Nephron progenitor cell (in vitro differentiated cells): ENCODE measurements at regions not wholly inside any gene's neighbourhood (a gene's known extent, or its start where the extent isn't known, plus 50 kb on each side); places are given as distances from the start of the nearest gene placed in this dataset.
A peak's percentile ranks its signal among the peaks of the same experiment; 100 is the strongest.

Experiments used
- DNase-seq: peaks from one replicate; pipeline ENCODE4 v3.0.0; 2021
- H3K27ac Mint-ChIP-seq: 2 replicates; pipeline ENCODE4 v1.8.0; 2021; ENCODE audit warnings: mild to moderate bottlenecking, moderate library complexity, mixed read lengths
- H3K27me3 Mint-ChIP-seq: 2 replicates; pipeline ENCODE4 v1.8.0; 2021; ENCODE audit warnings: mild to moderate bottlenecking, low read depth, mixed read lengths; ENCODE audit not compliant: poor library complexity
- H3K36me3 Mint-ChIP-seq: 2 replicates; pipeline ENCODE4 v1.8.0; 2021; ENCODE audit warnings: low read depth, mixed read lengths
- H3K4me1 Mint-ChIP-seq: 2 replicates; pipeline ENCODE4 v1.8.0; 2021; ENCODE audit warnings: mixed read lengths
- H3K4me3 Mint-ChIP-seq: 2 replicates; pipeline ENCODE4 v1.8.0; 2021; ENCODE audit warnings: mild to moderate bottlenecking, moderate library complexity, mixed read lengths
- H3K9me3 Mint-ChIP-seq: 2 replicates; pipeline ENCODE4 v1.8.0; 2021; ENCODE audit warnings: mild to moderate bottlenecking, moderate library complexity, mixed read lengths
- CTCF ChIP-seq: fragments of 200-600 bp; sonication (generic); IDR thresholded peaks from 2 replicates; pipeline ENCODE4 v1.5.0; 2021; ENCODE audit warnings: antibody characterized with exemption

DNA sequence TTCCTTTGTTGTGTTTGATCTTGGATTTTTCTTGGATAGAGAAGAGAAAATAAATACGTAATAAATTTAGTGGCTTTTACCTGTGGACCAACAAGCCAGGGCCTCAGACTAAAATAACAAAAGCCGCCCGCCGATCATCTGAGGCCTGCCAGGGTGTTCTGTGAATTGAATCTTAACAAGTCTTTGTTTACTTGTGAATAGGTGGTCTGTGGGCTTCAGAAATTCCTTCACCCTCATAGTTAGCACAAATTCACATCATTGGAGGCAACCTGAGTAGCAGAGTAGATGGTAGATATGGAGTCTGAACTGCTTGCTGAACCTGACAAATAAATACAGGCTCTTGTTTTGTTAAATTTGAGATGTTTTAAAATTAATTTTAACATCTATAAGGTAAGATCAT, 176.3 kb upstream of the MTNR1B start:
- Mint-ChIP-seq H3K4me1 (peaks cover 54% of the 10 kb centered on the region), H3K9me3 (peaks cover 16% of the 10 kb centered on the region), H3K27me3 (peaks cover 8% of the 10 kb centered on the region), H3K27ac (peak overlapping the region; percentile 41), H3K4me3 (peak overlapping the region; percentile 18), H3K36me3 (peaks cover 94% of the 10 kb centered on the region)
- DNase-seq = no peak
- no peak for TF ChIP-seq CTCF

DNA sequence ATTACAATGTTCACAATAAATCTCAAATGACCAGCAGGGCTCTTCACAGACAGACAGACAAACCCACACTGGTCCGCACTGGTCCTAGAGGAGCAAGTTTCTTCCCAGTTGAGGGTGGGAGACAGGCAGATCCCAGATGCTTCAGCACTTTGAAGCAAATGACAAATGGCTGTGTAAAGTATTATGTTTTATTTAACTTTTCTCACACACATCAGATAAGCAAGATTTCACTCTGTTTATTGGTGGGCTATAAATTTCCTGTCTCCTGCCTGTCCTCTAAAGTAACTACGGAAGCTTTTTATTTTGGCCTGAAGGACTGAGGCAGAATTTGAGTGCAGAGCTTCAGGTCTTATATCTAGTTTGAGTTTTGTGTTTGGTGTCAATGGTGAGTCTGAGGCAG, 174.7 kb upstream of the MTNR1B start:
- peaks cover 95% of the 10 kb centered on the region for H3K36me3 Mint-ChIP-seq
- peak overlapping the region; percentile 1 for H3K4me3 Mint-ChIP-seq
- H3K27ac Mint-ChIP-seq = peak overlapping the region; percentile 72
- peaks cover 8% of the 10 kb centered on the region for H3K27me3 Mint-ChIP-seq
- peaks cover 43% of the 10 kb centered on the region for H3K4me1 Mint-ChIP-seq
- DNase-seq = peak; percentile 10
- peaks cover 26% of the 10 kb centered on the region for H3K9me3 Mint-ChIP-seq
- no peak for TF ChIP-seq CTCF

DNA sequence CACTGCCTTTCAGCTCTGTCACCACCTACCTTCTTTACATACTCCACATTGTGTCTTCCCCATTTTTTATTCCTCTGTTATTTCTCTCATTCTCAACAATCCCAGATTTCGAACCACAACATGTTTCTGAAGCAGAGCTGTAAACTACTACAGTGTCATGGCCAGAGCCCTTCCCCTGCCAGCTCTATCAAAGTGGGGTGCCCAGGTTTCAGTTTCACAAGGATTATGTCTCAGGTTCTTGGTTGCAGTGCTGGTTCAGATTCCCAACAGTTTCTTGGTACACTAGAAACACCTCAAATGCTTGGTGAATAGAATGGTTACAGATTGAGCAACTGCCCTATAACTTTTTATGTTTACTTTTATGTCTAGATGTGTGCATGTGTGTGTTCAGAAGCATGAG, 172.7 kb upstream of the MTNR1B start:
- Mint-ChIP-seq H3K27ac (no peak overlapping the region), H3K9me3 (peaks cover 35% of the 10 kb centered on the region), H3K4me3 (no peak overlapping the region), H3K36me3 (peaks cover 95% of the 10 kb centered on the region), H3K27me3 (peaks cover 17% of the 10 kb centered on the region), H3K4me1 (peaks cover 53% of the 10 kb centered on the region)
- no peak for TF ChIP-seq CTCF
- no peak for DNase-seq

- peaks cover 58% of the 10 kb centered on the region for H3K4me1 Mint-ChIP-seq
- H3K4me3 Mint-ChIP-seq = no peak overlapping the region
- peaks cover 94% of the 10 kb centered on the region for H3K36me3 Mint-ChIP-seq
- H3K27ac Mint-ChIP-seq = no peak overlapping the region
- peaks cover 28% of the 10 kb centered on the region for H3K9me3 Mint-ChIP-seq
- H3K27me3 Mint-ChIP-seq = peaks cover 17% of the 10 kb centered on the region
- TF ChIP-seq CTCF = no peak
- DNase-seq = no peak
These were observed 171.6 kb upstream of the MTNR1B start for GRCh38 chr11:92797874-92798273.

DNA sequence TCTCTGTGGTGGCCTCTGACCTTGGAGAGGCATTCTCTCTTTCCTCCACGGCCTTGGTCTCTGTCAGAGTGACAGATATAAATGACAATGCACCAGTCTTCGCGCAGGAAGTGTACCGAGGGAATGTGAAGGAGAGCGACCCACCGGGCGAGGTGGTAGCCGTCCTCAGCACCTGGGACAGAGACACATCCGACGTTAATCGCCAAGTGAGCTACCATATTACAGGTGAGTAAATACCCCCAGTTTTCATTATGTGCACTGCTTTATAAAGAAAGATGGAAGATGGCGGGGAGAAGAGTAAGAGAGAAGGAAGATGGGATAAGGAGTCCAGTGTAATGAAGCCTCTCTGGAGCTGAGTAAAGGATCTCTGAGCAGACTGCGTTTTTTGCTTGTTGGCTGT, 167.8 kb upstream of the MTNR1B start:
- Mint-ChIP-seq H3K27ac (no peak overlapping the region), H3K4me3 (no peak overlapping the region), H3K36me3 (peaks cover 85% of the 10 kb centered on the region), H3K9me3 (peaks cover 28% of the 10 kb centered on the region), H3K4me1 (peaks cover 49% of the 10 kb centered on the region), H3K27me3 (peaks cover 13% of the 10 kb centered on the region)
- no peak for DNase-seq
- no peak for TF ChIP-seq CTCF

DNA sequence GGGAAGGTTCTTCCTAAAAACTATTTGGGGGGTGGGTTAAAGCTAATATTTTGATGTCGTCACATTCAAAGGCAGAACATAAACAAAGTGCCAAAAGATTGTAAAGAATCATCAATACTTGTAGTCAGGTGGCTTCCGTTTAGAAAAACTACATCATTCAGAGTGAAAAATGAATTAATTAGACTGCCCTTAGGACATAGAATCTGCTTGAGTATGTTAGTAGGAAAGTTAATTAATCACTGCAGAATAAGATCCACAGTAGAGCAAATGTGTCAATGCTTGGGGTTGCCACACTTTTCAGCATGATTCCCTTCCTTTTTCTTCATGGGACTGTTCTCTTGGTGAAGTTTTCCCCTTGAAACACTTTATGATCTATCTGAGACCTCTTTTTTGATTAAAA, 166.8 kb upstream of the MTNR1B start:
- Mint-ChIP-seq H3K4me1 (peaks cover 46% of the 10 kb centered on the region), H3K4me3 (no peak overlapping the region), H3K27me3 (peaks cover 13% of the 10 kb centered on the region), H3K36me3 (peaks cover 85% of the 10 kb centered on the region), H3K27ac (peak overlapping the region; percentile 68), H3K9me3 (peaks cover 27% of the 10 kb centered on the region)
- no peak for TF ChIP-seq CTCF
- no peak for DNase-seq
